HG03159 (cell line): ENCODE measurements at regions not wholly inside any gene's neighbourhood (a gene's known extent, or its start where the extent isn't known, plus 50 kb on each side); places are given as distances from the start of the nearest gene placed in this dataset.
A peak's percentile ranks its signal among the peaks of the same experiment; 100 is the strongest.
"Not testable (repeated sequence)": the region's sequence is repeated elsewhere in the genome, so short reads cannot be mapped to it uniquely, and the experiment has no call there.

Experiments used
- ATAC-seq: cut with Tn5 transposase; IDR thresholded peaks from one replicate; pipeline ENCODE4 v1.9.1; 2021; ENCODE audit warnings: mild to moderate bottlenecking, moderate library complexity; ENCODE audit not compliant: unreplicated experiment

GRCh38 chr21:7743940-7744339 is 2777.4 kb upstream of the TPTE start:
- not testable (repeated sequence) for ATAC-seq

- ATAC-seq: peak; percentile 94
Observed at GRCh38 chr21:7744406-7745099, 2776.8 kb upstream of the TPTE start.

GRCh38 chr21:7745100-7745450 is 2776.3 kb upstream of the TPTE start:
- ATAC-seq: peak; percentile 75

GRCh38 chr21:7747964-7748363 is 2773.4 kb upstream of the TPTE start:
- not testable (repeated sequence) for ATAC-seq

- ATAC-seq: not testable (repeated sequence)
Observed at GRCh38 chr21:7752611-7753010, 2768.8 kb upstream of the TPTE start.

GRCh38 chr21:7753380-7753877 is 2768.0 kb upstream of the TPTE start:
- peak; percentile 81 for ATAC-seq

- not testable (repeated sequence) for ATAC-seq
Observed at GRCh38 chr21:7769985-7770384, 2751.4 kb upstream of the TPTE start.

- not testable (repeated sequence) for ATAC-seq
Observed at GRCh38 chr21:7774219-7774618, 2747.2 kb upstream of the TPTE start.

- not testable (repeated sequence) for ATAC-seq
Observed at GRCh38 chr21:7775327-7775984, 2745.9 kb upstream of the TPTE start.

- not testable (repeated sequence) for ATAC-seq
Observed at GRCh38 chr21:7776035-7776434, 2745.3 kb upstream of the TPTE start.

- not testable (repeated sequence) for ATAC-seq
Observed at GRCh38 chr21:7776622-7777021, 2744.8 kb upstream of the TPTE start.

GRCh38 chr21:7777289-7777688 is 2744.1 kb upstream of the TPTE start:
- ATAC-seq: not testable (repeated sequence)

- ATAC-seq: not testable (repeated sequence)
Observed at GRCh38 chr21:7787427-7788078, 2733.8 kb upstream of the TPTE start.

GRCh38 chr21:7793797-7794196 is 2727.6 kb upstream of the TPTE start:
- ATAC-seq: not testable (repeated sequence)

GRCh38 chr21:7797328-7797727 is 2724.1 kb upstream of the TPTE start:
- ATAC-seq: not testable (repeated sequence)

GRCh38 chr21:7798446-7798845 is 2722.9 kb upstream of the TPTE start:
- ATAC-seq: not testable (repeated sequence)

- not testable (repeated sequence) for ATAC-seq
Observed at GRCh38 chr21:7799697-7800096, 2721.7 kb upstream of the TPTE start.

- ATAC-seq: not testable (repeated sequence)
Observed at GRCh38 chr21:7813475-7813874, 2707.9 kb upstream of the TPTE start.

- not testable (repeated sequence) for ATAC-seq
Observed at GRCh38 chr21:7817013-7817412, 2704.4 kb upstream of the TPTE start.

- not testable (repeated sequence) for ATAC-seq
Observed at GRCh38 chr21:7819301-7819700, 2702.1 kb upstream of the TPTE start.

GRCh38 chr21:7825627-7826026 is 2695.8 kb upstream of the TPTE start:
- ATAC-seq: not testable (repeated sequence)

- ATAC-seq: not testable (repeated sequence)
Observed at GRCh38 chr21:7826174-7826573, 2695.2 kb upstream of the TPTE start.
